ENCODE measurements at regions not wholly inside any gene's neighbourhood (a gene's known extent, or its start where the extent isn't known, plus 50 kb on each side); places are given as distances from the start of the nearest gene placed in this dataset.
"Not testable (repeated sequence)": the region's sequence is repeated elsewhere in the genome, so short reads cannot be mapped to it uniquely, and the experiment has no call there.

GRCh38 chr20:29687438-29687837 lies 1570.0 kb upstream of the DEFB115 start:
- DNase-seq (ENCODE audit: low read depth in 2 of 2) = no peak

- peak in 1 of 2 donors; percentile 18 for DNase-seq (ENCODE audit: low read depth in 2 of 2)
Observed at GRCh38 chr20:29689411-29690225, 1567.8 kb upstream of the DEFB115 start.

- DNase-seq (ENCODE audit: low read depth in 2 of 2) = no peak
Observed at GRCh38 chr20:29690274-29690673, 1567.2 kb upstream of the DEFB115 start.

- DNase-seq (ENCODE audit: low read depth in 2 of 2) = no peak
Observed at GRCh38 chr20:29740601-29740950, 1516.9 kb upstream of the DEFB115 start.

- no peak for DNase-seq (ENCODE audit: low read depth in 2 of 2)
Observed at GRCh38 chr20:29740951-29741593, 1516.4 kb upstream of the DEFB115 start.

GRCh38 chr20:29741594-29741893 lies 1515.9 kb upstream of the DEFB115 start:
- DNase-seq (ENCODE audit: low read depth in 2 of 2) = no peak

GRCh38 chr20:29741894-29742698 lies 1515.4 kb upstream of the DEFB115 start:
- no peak for DNase-seq (ENCODE audit: low read depth in 2 of 2)

- DNase-seq (ENCODE audit: low read depth in 2 of 2) = no peak
Observed at GRCh38 chr20:29742699-29743100, 1514.8 kb upstream of the DEFB115 start.

- DNase-seq (ENCODE audit: low read depth in 2 of 2) = no peak
Observed at GRCh38 chr20:29743101-29743931, 1514.1 kb upstream of the DEFB115 start.

- no peak for DNase-seq (ENCODE audit: low read depth in 2 of 2)
Observed at GRCh38 chr20:29744071-29744470, 1513.4 kb upstream of the DEFB115 start.

- DNase-seq (ENCODE audit: low read depth in 2 of 2) = not testable (repeated sequence)
Observed at GRCh38 chr20:29745534-29746245, 1511.8 kb upstream of the DEFB115 start.

- no peak for DNase-seq (ENCODE audit: low read depth in 2 of 2)
Observed at GRCh38 chr20:29750268-29750899, 1507.1 kb upstream of the DEFB115 start.

- peak; percentile 11 to 50 for DNase-seq (ENCODE audit: low read depth in 2 of 2)
Observed at GRCh38 chr20:29752644-29753425, 1504.6 kb upstream of the DEFB115 start.

GRCh38 chr20:29753426-29753746 lies 1504.1 kb upstream of the DEFB115 start:
- peak in 1 of 2 donors; percentile 15 for DNase-seq (ENCODE audit: low read depth in 2 of 2)

GRCh38 chr20:29753879-29754278 lies 1503.6 kb upstream of the DEFB115 start:
- DNase-seq (ENCODE audit: low read depth in 2 of 2) = not testable (repeated sequence)

GRCh38 chr20:29755854-29756498 lies 1501.5 kb upstream of the DEFB115 start:
- not testable (repeated sequence) for DNase-seq (ENCODE audit: low read depth in 2 of 2)

- no peak for DNase-seq (ENCODE audit: low read depth in 2 of 2)
Observed at GRCh38 chr20:29756664-29757063, 1500.8 kb upstream of the DEFB115 start.

GRCh38 chr20:29761621-29762385 lies 1495.7 kb upstream of the DEFB115 start:
- not testable (repeated sequence) for DNase-seq (ENCODE audit: low read depth in 2 of 2)

- DNase-seq (ENCODE audit: low read depth in 2 of 2) = no peak
Observed at GRCh38 chr20:29762620-29763019, 1494.8 kb upstream of the DEFB115 start.

All from stimulated activated CD8-positive, alpha-beta memory T cell treated with anti-CD3 and anti-CD28 coated beads, Interleukin-15, amount 100 ng/mL, for 48 hours (primary cell).